ENCODE measurements at regions not wholly inside any gene's neighbourhood (a gene's known extent, or its start where the extent isn't known, plus 50 kb on each side); places are given as distances from the start of the nearest gene placed in this dataset.

GRCh38 chr20:6509374-6509773 lies 258.1 kb upstream of the BMP2 start:
- Histone ChIP-seq H4K91ac (replicated peaks; ENCODE audit: insufficient read length, low read length) (no peak overlapping the region), H2BK12ac (ENCODE audit: low read depth, low read length) (no peak overlapping the region), H4K5ac (ENCODE audit: insufficient read length, low read depth, low read length) (no peak overlapping the region), H3K18ac (ENCODE audit: extremely low read depth, low read length) (no peak overlapping the region), H2BK5ac (ENCODE audit: low read depth, low read length) (no peak overlapping the region), H2BK15ac (ENCODE audit: low read length) (no peak overlapping the region), H3K4ac (replicated peaks; ENCODE audit: insufficient read length, low read depth, low read length) (no peak overlapping the region), H2AK5ac (ENCODE audit: low read depth, low read length) (no peak overlapping the region), H4K20me1 (replicated peaks in 1 of 2; ENCODE audit: control insufficient read depth in 1 of 2, insufficient read depth in 2 of 2, low read length in 2 of 2) (no peaks in the 10 kb centered on the region), H2BK20ac (ENCODE audit: low read length) (no peak overlapping the region), H3K27ac (ENCODE audit: low read depth, low read length) (no peak overlapping the region), H3K4me3 (ENCODE audit: extremely low read depth in 1 of 4, insufficient read depth in 2 of 4, low read depth in 3 of 4, low read length in 4 of 4) (no peak overlapping the region), H2BK120ac (replicated peaks; ENCODE audit: low read depth, low read length) (no peak overlapping the region), H3K79me1 (ENCODE audit: low read depth, low read length) (no peaks in the 10 kb centered on the region), H3K23me2 (ENCODE audit: low read depth, low read length) (no peaks in the 10 kb centered on the region), H3K14ac (ENCODE audit: insufficient read length) (no peak overlapping the region), H3K36me3 (ENCODE audit: control insufficient read depth in 2 of 4, insufficient read depth in 4 of 4, low read length in 3 of 4) (no peaks in the 10 kb centered on the region), H3K56ac (replicated peaks; ENCODE audit: insufficient read length, low read depth, low read length) (no peak overlapping the region), H3K23ac (ENCODE audit: insufficient read length) (no peak overlapping the region), H3K79me2 (ENCODE audit: control insufficient read depth in 1 of 2, insufficient read depth in 2 of 2, low read length in 2 of 2) (no peaks in the 10 kb centered on the region), H3K4me2 (ENCODE audit: insufficient read depth in 1 of 2, low read depth in 2 of 2, low read length in 2 of 2) (no peak overlapping the region), H4K8ac (ENCODE audit: extremely low read depth, insufficient read depth, low read length) (no peak overlapping the region), H3K4me1 (replicated peaks in 1 of 4; ENCODE audit: control insufficient read depth in 3 of 4, insufficient read depth in 4 of 4, low read length in 3 of 4) (no peaks in the 10 kb centered on the region), H3K9me3 (ENCODE audit: insufficient read depth in 2 of 2, low read depth in 1 of 2, low read length in 1 of 2) (no peaks in the 10 kb centered on the region), H2AFZ (ENCODE audit: low read length) (no peak overlapping the region), H3K9ac (replicated peaks in 1 of 4; ENCODE audit: extremely low read depth in 1 of 4, low read depth in 3 of 4, low read length in 3 of 4) (no peak overlapping the region), H3K27me3 (replicated peaks in 1 of 4; ENCODE audit: control insufficient read depth in 3 of 4, extremely low read depth in 1 of 4, insufficient read depth in 3 of 4, low read length in 3 of 4) (no peaks in the 10 kb centered on the region)
- DNase-seq (ENCODE audit: low read depth in 1 of 2, low spot score in 2 of 2) (no peak), FAIRE-seq (no peak)
- CTCF ChIA-PET (ENCODE audit: partially characterized antibody) = interaction anchor here (0.9 kb wide), 1 partner anchor 17 kb away, joined by 5 read pairs; no protein-coding TSS in a partner anchor
- POLR2A ChIA-PET (ENCODE audit: partially characterized antibody) = no interaction called here
- 53% methylated on average over 1 of the region's 1 CpG; no CpG with 5 or more reads in 1 of the 2 experiments for WGBS, 2 experiments (ENCODE audit: extremely low coverage in 1 of 2, insufficient coverage in 1 of 2, insufficient read length in 1 of 2, insufficient replicate concordance in 2 of 2, low coverage in 1 of 2, low lambda C conversion rate in 2 of 2, missing lambda C conversion rate in 1 of 2)
- no peak for TF ChIP-seq CHD7 (IDR thresholded peaks at IDR 0.05; ENCODE audit: insufficient replicate concordance, low read length)
